K562 (cell line): ENCODE measurements at regions not wholly inside any gene's neighbourhood (a gene's known extent, or its start where the extent isn't known, plus 50 kb on each side); places are given as distances from the start of the nearest gene placed in this dataset.
"Not testable (repeated sequence)": the region's sequence is repeated elsewhere in the genome, so short reads cannot be mapped to it uniquely, and the experiment has no call there.

Experiments
- BHLHE40 ChIP-seq: IDR thresholded peaks from 2 replicates; pipeline ENCODE4 v1.6.1; 2011; ENCODE audit warnings: low read length, improper control_type of control experiment
- CBX5 ChIP-seq: IDR thresholded peaks from 2 replicates; pipeline ENCODE4 v1.6.1; 2014; ENCODE audit warnings: low read depth, borderline replicate concordance
- CREB1 ChIP-seq, 2 experiments: sonication (generic) in 1 of 2; formaldehyde crosslinking in 1 of 2; IDR thresholded peaks; 2 replicates each; pipeline versions ENCODE4 v1.6.1 to v1.8.0; 2012 to 2022; ENCODE audit warnings: inconsistent platforms in 1 of 2, mild to moderate bottlenecking in 1 of 2, missing genetic modification reagents in 1 of 2, moderate library complexity in 1 of 2
- DPF2 ChIP-seq: fragments of 450-650 bp; IDR thresholded peaks from 2 replicates; pipeline ENCODE4 v1.6.1; 2016
- HNRNPLL ChIP-seq: fragments of 200-400 bp; formaldehyde crosslinking; IDR thresholded peaks from 2 replicates; pipeline ENCODE4 v1.6.1; 2017; ENCODE audit warnings: low read length, low read depth, mild to moderate bottlenecking; ENCODE audit not compliant: poor library complexity, severe bottlenecking
- NFIC ChIP-seq: fragments of 450-650 bp; IDR thresholded peaks from 2 replicates; pipeline ENCODE4 v1.6.1; 2017; ENCODE audit warnings: mild to moderate bottlenecking, inconsistent platforms
- POLR2AphosphoS5 ChIP-seq: IDR thresholded peaks from 2 replicates; pipeline ENCODE4 v1.6.1; 2011; ENCODE audit warnings: mild to moderate bottlenecking, low read depth, low read length, moderate library complexity; ENCODE audit not compliant: control insufficient read depth, insufficient read depth
- PURB ChIP-seq: sonication (generic); formaldehyde crosslinking; IDR thresholded peaks from 2 replicates; pipeline ENCODE4 v1.9.0; 2021; ENCODE audit warnings: low read depth, mild to moderate bottlenecking, missing genetic modification reagents
- SMC3 ChIP-seq: conservative IDR thresholded peaks from 2 replicates; pipeline ENCODE4 v1.6.1; 2011; ENCODE audit warnings: low read depth, low read length, improper control_type of control experiment; ENCODE audit not compliant: insufficient read depth
- ZNF140 ChIP-seq: fragments of 250-450 bp; sonication (Bioruptor Pico); IDR thresholded peaks from 2 replicates; pipeline ENCODE4 v1.8.0; 2021; ENCODE audit warnings: moderate library complexity, mild to moderate bottlenecking, inconsistent platforms
- TF ChIP-seq, protein P1 (sequence below): sonication (generic); formaldehyde crosslinking; IDR thresholded peaks from 2 replicates; pipeline ENCODE4 v1.8.0; 2023; ENCODE audit warnings: missing genetic modification reagents, mild to moderate bottlenecking, borderline replicate concordance
- TF ChIP-seq, protein P2 (sequence below): fragments of 450-650 bp; IDR thresholded peaks from 2 replicates; pipeline ENCODE4 v1.6.1; 2017; ENCODE audit warnings: antibody characterized with exemption, mild to moderate bottlenecking
- TF ChIP-seq, protein P3 (sequence below), 3 experiments: IDR thresholded peaks in 2 of 3; conservative IDR thresholded peaks in 1 of 3; 2 replicates each; pipeline ENCODE4 v1.5.1; 2011 to 2012; ENCODE audit warnings: low read length in 3 of 3, mild to moderate bottlenecking in 3 of 3, control low read depth in 2 of 3, improper control_type of control experiment in 1 of 3, inconsistent platforms in 1 of 3, low read depth in 1 of 3, mixed read lengths in 1 of 3, moderate library complexity in 1 of 3; ENCODE audit not compliant: insufficient read depth in 2 of 3

DNA sequence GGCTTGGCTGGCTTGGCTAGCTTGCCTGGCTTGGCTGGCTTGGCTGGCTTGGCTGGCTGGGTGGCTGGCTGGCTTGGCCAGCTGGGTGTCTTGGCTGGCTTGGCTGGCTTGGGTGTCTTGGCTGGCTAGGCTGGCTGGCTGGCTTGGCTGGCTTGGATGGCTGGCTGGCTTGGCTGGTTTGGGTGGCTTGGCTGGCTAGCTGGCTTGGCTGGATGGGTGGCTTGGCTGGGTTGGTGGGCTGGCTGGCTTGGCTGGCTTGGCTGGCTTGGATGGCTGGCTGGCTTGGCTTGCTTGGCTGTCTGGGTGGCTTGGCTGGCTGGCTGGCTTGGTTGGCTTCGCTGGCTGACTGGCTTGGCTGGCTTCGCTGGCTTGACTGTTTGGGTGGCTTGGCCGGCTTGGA, 242.3 kb upstream of the POTEB2 start:
- not testable (repeated sequence) for TF ChIP-seq BHLHE40; SMC3; HNRNPLL; NFIC; POLR2AphosphoS5; PURB (CRISPR knock-in tag); CREB1 (IDR thresholded peaks at IDR 0.05); CREB1 (CRISPR knock-in tag; IDR thresholded peaks at IDR 0.05); DPF2; ZNF140 (CRISPR knock-in tag); CBX5
- TF ChIP-seq, protein P1, sequence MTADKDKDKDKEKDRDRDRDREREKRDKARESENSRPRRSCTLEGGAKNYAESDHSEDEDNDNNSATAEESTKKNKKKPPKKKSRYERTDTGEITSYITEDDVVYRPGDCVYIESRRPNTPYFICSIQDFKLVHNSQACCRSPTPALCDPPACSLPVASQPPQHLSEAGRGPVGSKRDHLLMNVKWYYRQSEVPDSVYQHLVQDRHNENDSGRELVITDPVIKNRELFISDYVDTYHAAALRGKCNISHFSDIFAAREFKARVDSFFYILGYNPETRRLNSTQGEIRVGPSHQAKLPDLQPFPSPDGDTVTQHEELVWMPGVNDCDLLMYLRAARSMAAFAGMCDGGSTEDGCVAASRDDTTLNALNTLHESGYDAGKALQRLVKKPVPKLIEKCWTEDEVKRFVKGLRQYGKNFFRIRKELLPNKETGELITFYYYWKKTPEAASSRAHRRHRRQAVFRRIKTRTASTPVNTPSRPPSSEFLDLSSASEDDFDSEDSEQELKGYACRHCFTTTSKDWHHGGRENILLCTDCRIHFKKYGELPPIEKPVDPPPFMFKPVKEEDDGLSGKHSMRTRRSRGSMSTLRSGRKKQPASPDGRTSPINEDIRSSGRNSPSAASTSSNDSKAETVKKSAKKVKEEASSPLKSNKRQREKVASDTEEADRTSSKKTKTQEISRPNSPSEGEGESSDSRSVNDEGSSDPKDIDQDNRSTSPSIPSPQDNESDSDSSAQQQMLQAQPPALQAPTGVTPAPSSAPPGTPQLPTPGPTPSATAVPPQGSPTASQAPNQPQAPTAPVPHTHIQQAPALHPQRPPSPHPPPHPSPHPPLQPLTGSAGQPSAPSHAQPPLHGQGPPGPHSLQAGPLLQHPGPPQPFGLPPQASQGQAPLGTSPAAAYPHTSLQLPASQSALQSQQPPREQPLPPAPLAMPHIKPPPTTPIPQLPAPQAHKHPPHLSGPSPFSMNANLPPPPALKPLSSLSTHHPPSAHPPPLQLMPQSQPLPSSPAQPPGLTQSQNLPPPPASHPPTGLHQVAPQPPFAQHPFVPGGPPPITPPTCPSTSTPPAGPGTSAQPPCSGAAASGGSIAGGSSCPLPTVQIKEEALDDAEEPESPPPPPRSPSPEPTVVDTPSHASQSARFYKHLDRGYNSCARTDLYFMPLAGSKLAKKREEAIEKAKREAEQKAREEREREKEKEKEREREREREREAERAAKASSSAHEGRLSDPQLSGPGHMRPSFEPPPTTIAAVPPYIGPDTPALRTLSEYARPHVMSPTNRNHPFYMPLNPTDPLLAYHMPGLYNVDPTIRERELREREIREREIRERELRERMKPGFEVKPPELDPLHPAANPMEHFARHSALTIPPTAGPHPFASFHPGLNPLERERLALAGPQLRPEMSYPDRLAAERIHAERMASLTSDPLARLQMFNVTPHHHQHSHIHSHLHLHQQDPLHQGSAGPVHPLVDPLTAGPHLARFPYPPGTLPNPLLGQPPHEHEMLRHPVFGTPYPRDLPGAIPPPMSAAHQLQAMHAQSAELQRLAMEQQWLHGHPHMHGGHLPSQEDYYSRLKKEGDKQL (CRISPR knock-in tag) = not testable (repeated sequence)
- TF ChIP-seq, protein P2, sequence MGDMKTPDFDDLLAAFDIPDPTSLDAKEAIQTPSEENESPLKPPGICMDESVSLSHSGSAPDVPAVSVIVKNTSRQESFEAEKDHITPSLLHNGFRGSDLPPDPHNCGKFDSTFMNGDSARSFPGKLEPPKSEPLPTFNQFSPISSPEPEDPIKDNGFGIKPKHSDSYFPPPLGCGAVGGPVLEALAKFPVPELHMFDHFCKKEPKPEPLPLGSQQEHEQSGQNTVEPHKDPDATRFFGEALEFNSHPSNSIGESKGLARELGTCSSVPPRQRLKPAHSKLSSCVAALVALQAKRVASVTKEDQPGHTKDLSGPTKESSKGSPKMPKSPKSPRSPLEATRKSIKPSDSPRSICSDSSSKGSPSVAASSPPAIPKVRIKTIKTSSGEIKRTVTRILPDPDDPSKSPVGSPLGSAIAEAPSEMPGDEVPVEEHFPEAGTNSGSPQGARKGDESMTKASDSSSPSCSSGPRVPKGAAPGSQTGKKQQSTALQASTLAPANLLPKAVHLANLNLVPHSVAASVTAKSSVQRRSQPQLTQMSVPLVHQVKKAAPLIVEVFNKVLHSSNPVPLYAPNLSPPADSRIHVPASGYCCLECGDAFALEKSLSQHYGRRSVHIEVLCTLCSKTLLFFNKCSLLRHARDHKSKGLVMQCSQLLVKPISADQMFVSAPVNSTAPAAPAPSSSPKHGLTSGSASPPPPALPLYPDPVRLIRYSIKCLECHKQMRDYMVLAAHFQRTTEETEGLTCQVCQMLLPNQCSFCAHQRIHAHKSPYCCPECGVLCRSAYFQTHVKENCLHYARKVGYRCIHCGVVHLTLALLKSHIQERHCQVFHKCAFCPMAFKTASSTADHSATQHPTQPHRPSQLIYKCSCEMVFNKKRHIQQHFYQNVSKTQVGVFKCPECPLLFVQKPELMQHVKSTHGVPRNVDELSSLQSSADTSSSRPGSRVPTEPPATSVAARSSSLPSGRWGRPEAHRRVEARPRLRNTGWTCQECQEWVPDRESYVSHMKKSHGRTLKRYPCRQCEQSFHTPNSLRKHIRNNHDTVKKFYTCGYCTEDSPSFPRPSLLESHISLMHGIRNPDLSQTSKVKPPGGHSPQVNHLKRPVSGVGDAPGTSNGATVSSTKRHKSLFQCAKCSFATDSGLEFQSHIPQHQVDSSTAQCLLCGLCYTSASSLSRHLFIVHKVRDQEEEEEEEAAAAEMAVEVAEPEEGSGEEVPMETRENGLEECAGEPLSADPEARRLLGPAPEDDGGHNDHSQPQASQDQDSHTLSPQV = not testable (repeated sequence)
- TF ChIP-seq, protein P3, sequence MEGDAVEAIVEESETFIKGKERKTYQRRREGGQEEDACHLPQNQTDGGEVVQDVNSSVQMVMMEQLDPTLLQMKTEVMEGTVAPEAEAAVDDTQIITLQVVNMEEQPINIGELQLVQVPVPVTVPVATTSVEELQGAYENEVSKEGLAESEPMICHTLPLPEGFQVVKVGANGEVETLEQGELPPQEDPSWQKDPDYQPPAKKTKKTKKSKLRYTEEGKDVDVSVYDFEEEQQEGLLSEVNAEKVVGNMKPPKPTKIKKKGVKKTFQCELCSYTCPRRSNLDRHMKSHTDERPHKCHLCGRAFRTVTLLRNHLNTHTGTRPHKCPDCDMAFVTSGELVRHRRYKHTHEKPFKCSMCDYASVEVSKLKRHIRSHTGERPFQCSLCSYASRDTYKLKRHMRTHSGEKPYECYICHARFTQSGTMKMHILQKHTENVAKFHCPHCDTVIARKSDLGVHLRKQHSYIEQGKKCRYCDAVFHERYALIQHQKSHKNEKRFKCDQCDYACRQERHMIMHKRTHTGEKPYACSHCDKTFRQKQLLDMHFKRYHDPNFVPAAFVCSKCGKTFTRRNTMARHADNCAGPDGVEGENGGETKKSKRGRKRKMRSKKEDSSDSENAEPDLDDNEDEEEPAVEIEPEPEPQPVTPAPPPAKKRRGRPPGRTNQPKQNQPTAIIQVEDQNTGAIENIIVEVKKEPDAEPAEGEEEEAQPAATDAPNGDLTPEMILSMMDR (IDR thresholded peaks at IDR 0.05 in 2 of 3, conservative IDR thresholded peaks at IDR 0.05 in 1 of 3; ENCODE audit: insufficient read depth in 2 of 3, low read depth in 1 of 3, low read length in 3 of 3) = not testable (repeated sequence)
